ENCODE measurements at regions not wholly inside any gene's neighbourhood (a gene's known extent, or its start where the extent isn't known, plus 50 kb on each side); places are given as distances from the start of the nearest gene placed in this dataset.

GRCh38 chr21:28186604-28187003, 806.1 kb downstream of the LTN1 start:
- TF ChIP-seq CTCF (IDR thresholded peaks at IDR 0.05) = no peak
- peak in 1 of 3 donors; percentile 26 for TF ChIP-seq POLR2AphosphoS5 (IDR thresholded peaks at IDR 0.05)

Measured in transverse colon (tissue), 4 donors.